Spleen (tissue), 7 donors: ENCODE measurements at regions not wholly inside any gene's neighbourhood (a gene's known extent, or its start where the extent isn't known, plus 50 kb on each side); places are given as distances from the start of the nearest gene placed in this dataset.

Source experiments
- POLR2A ChIP-seq, 3 donors: fragments of 450-650 bp; IDR thresholded peaks; one replicate each; pipeline ENCODE4 v1.5.1; 2017; ENCODE audit warnings: antibody characterized with exemption in 3 of 3, mild to moderate bottlenecking in 1 of 3
- TF ChIP-seq, protein P1 (sequence below), 11 experiments: fragments of 200-600 bp in 7 of 11; fragments of 450-650 bp in 4 of 11; sonication (generic) in 4 of 11; IDR thresholded peaks in 8 of 11; conservative IDR thresholded peaks in 3 of 11; 1 replicate in 7 of 11; 2 replicates in 4 of 11; pipeline versions ENCODE4 v1.4.0 to v1.8.0; 2016 to 2021; ENCODE audit warnings: antibody characterized with exemption in 11 of 11, inconsistent platforms in 4 of 11, mild to moderate bottlenecking in 1 of 11
- donor health status: DM: no; HTN: no; CAD: no; lungs with moderate emphysema.
- donor health status: DM: no; HTN: no; CAD: no.
- donor health status: DM: no; HTN: no; CAD: no.

DNA sequence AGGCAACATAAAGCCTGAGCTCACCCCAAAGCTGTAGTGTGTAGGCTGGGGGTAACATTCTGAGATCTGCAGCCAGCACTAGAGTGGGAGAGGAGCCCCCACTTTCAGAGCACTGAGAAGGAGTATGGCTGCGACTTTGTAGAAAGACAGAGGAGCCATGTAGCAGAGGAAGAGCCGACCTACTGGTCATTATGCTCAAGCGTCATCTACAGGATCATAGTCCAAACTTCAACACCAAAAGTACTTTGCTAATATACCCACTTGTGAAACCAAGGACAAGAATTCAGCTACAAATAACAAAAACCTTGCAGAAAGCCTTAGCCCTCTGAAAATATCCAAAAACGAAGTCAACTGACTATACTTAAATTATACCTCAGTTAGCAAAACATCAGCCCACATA, 330.1 kb downstream of the MAN2A1 start:
- TF ChIP-seq, protein P1, sequence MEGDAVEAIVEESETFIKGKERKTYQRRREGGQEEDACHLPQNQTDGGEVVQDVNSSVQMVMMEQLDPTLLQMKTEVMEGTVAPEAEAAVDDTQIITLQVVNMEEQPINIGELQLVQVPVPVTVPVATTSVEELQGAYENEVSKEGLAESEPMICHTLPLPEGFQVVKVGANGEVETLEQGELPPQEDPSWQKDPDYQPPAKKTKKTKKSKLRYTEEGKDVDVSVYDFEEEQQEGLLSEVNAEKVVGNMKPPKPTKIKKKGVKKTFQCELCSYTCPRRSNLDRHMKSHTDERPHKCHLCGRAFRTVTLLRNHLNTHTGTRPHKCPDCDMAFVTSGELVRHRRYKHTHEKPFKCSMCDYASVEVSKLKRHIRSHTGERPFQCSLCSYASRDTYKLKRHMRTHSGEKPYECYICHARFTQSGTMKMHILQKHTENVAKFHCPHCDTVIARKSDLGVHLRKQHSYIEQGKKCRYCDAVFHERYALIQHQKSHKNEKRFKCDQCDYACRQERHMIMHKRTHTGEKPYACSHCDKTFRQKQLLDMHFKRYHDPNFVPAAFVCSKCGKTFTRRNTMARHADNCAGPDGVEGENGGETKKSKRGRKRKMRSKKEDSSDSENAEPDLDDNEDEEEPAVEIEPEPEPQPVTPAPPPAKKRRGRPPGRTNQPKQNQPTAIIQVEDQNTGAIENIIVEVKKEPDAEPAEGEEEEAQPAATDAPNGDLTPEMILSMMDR (IDR thresholded peaks at IDR 0.05 in 8 of 11, conservative IDR thresholded peaks at IDR 0.05 in 3 of 11): no peak
- no peak for TF ChIP-seq POLR2A (IDR thresholded peaks at IDR 0.05)
